ENCODE measurements at regions not wholly inside any gene's neighbourhood (a gene's known extent, or its start where the extent isn't known, plus 50 kb on each side); places are given as distances from the start of the nearest gene placed in this dataset.

- Histone ChIP-seq H3K9ac (ENCODE audit: low read depth in 1 of 2, low read length in 2 of 2) (no peak overlapping the region), H3K9me3 (ENCODE audit: control insufficient read depth in 4 of 4, low read length in 3 of 4) (no peaks in the 10 kb centered on the region), H3K4me1 (ENCODE audit: control insufficient read depth in 4 of 4, insufficient read depth in 4 of 4, low read length in 3 of 4) (peaks cover 0 to 2% (median 0%) of the 10 kb centered on the region in 4 donors), H3K27ac (ENCODE audit: low read depth in 1 of 2, low read length in 2 of 2) (no peak overlapping the region), H3K27me3 (ENCODE audit: control insufficient read depth in 4 of 4, insufficient read depth in 4 of 4, low read length in 3 of 4) (no peaks in the 10 kb centered on the region), H3K4me3 (ENCODE audit: low read depth in 1 of 3, low read length in 3 of 3) (no peak overlapping the region), H3K36me3 (ENCODE audit: control insufficient read depth in 4 of 4, insufficient read depth in 3 of 4, low read depth in 1 of 4, low read length in 3 of 4) (no peaks in the 10 kb centered on the region)
- no peak for DNase-seq (ENCODE audit: low spot score)
- WGBS = 88% methylated on average over 2 of the region's 2 CpGs
- TF ChIP-seq CTCF (IDR thresholded peaks at IDR 0.05; ENCODE audit: low read depth, low read length, missing input control) (no peak), JUND (IDR thresholded peaks at IDR 0.05) (no peak), ZBTB33 (IDR thresholded peaks at IDR 0.05) (no peak), MAX (IDR thresholded peaks at IDR 0.05) (no peak), SP1 (IDR thresholded peaks at IDR 0.05) (no peak), RAD21 (IDR thresholded peaks at IDR 0.05) (no peak), EGR1 (IDR thresholded peaks at IDR 0.05; ENCODE audit: low read depth in 2 of 2) (no peak), HNF4G (IDR thresholded peaks at IDR 0.05) (no peak), NR2F2 (IDR thresholded peaks at IDR 0.05) (no peak), GABPA (IDR thresholded peaks at IDR 0.05 in 1 of 2, conservative IDR thresholded peaks at IDR 0.05 in 1 of 2) (no peak), RXRA (IDR thresholded peaks at IDR 0.05) (no peak), YY1 (IDR thresholded peaks at IDR 0.05) (no peak), HNF4A (conservative IDR thresholded peaks at IDR 0.05) (no peak), ATF3 (IDR thresholded peaks at IDR 0.05) (no peak), TAF1 (conservative IDR thresholded peaks at IDR 0.05) (no peak), FOXA1 (IDR thresholded peaks at IDR 0.05) (no peak)
These were observed 309.7 kb upstream of the KLF6 start for GRCh38 chr10:4094751-4095150.

GRCh38 chr10:4093438-4093837 is 308.4 kb upstream of the KLF6 start:
- Histone ChIP-seq H3K36me3 (ENCODE audit: control insufficient read depth in 4 of 4, insufficient read depth in 3 of 4, low read depth in 1 of 4, low read length in 3 of 4) (no peaks in the 10 kb centered on the region), H3K4me3 (ENCODE audit: low read depth in 1 of 3, low read length in 3 of 3) (no peak overlapping the region), H3K4me1 (ENCODE audit: control insufficient read depth in 4 of 4, insufficient read depth in 4 of 4, low read length in 3 of 4) (peaks cover 0 to 2% (median 0%) of the 10 kb centered on the region in 4 donors), H3K27ac (ENCODE audit: low read depth in 1 of 2, low read length in 2 of 2) (no peak overlapping the region), H3K9ac (ENCODE audit: low read depth in 1 of 2, low read length in 2 of 2) (no peak overlapping the region), H3K27me3 (ENCODE audit: control insufficient read depth in 4 of 4, insufficient read depth in 4 of 4, low read length in 3 of 4) (no peaks in the 10 kb centered on the region), H3K9me3 (ENCODE audit: control insufficient read depth in 4 of 4, low read length in 3 of 4) (no peaks in the 10 kb centered on the region)
- no peak for DNase-seq (ENCODE audit: low spot score)
- TF ChIP-seq HNF4G (IDR thresholded peaks at IDR 0.05) (no peak), REST (IDR thresholded peaks at IDR 0.05) (no peak)
- WGBS = 87% methylated on average over 5 of the region's 5 CpGs

Data from liver (tissue), 8 donors.